Glutamatergic neuron (in vitro differentiated cells): ENCODE measurements at regions not wholly inside any gene's neighbourhood (a gene's known extent, or its start where the extent isn't known, plus 50 kb on each side); places are given as distances from the start of the nearest gene placed in this dataset.

ENCODE experiments used
- DNase-seq: peaks from one replicate; pipeline ENCODE4 v3.0.0; 2022
- H3K27ac Mint-ChIP-seq: one replicate; pipeline ENCODE4 v1.8.0; 2020; ENCODE audit warnings: mild to moderate bottlenecking, mixed read lengths, inconsistent platforms; ENCODE audit not compliant: unreplicated experiment
- H3K27me3 Mint-ChIP-seq: one replicate; pipeline ENCODE4 v1.8.0; 2020; ENCODE audit warnings: mild to moderate bottlenecking, moderate library complexity, mixed read lengths, inconsistent platforms; ENCODE audit not compliant: unreplicated experiment
- H3K36me3 Mint-ChIP-seq: one replicate; pipeline ENCODE4 v1.8.0; 2020; ENCODE audit warnings: mild to moderate bottlenecking, mixed read lengths, inconsistent platforms; ENCODE audit not compliant: unreplicated experiment
- H3K4me1 Mint-ChIP-seq: one replicate; pipeline ENCODE4 v1.8.0; 2020; ENCODE audit warnings: mild to moderate bottlenecking, low read depth, mixed read lengths, inconsistent platforms; ENCODE audit not compliant: unreplicated experiment
- H3K4me3 Mint-ChIP-seq: one replicate; pipeline ENCODE4 v1.8.0; 2020; ENCODE audit warnings: mild to moderate bottlenecking, mixed read lengths, inconsistent platforms; ENCODE audit not compliant: unreplicated experiment
- H3K9me3 Mint-ChIP-seq: one replicate; pipeline ENCODE4 v1.8.0; 2020; ENCODE audit warnings: mild to moderate bottlenecking, moderate library complexity, mixed read lengths, inconsistent platforms; ENCODE audit not compliant: unreplicated experiment
- TF ChIP-seq, protein P1 (sequence below): fragments of 200-600 bp; sonication (generic); IDR thresholded peaks from one replicate; pipeline ENCODE4 v1.5.0; 2021; ENCODE audit not compliant: partially characterized antibody, unreplicated experiment

DNA sequence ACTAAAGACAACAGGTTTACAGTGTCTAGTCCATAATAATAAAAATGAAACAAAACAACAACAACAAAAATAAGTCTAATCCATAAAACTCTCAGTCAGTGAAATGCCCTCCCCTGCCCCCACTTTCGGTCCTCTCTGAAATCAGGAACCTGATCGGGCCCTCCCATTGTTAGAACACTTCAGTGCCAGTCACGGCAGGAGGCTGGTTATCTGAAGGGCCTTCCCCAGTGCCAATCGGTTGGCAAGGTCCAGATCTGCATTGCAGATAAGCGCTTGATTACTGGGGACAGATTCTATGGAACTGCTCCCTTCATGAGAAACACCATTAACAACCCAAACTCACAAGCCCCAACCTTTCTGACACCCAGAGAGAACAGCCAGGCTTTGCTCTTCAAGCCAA, 72.2 kb upstream of the EEPD1 start:
- DNase-seq = no peak
- peaks cover 2% of the 10 kb centered on the region for H3K9me3 Mint-ChIP-seq
- H3K4me1 Mint-ChIP-seq = peaks cover 10% of the 10 kb centered on the region
- no peak overlapping the region for H3K4me3 Mint-ChIP-seq
- TF ChIP-seq, protein P1, sequence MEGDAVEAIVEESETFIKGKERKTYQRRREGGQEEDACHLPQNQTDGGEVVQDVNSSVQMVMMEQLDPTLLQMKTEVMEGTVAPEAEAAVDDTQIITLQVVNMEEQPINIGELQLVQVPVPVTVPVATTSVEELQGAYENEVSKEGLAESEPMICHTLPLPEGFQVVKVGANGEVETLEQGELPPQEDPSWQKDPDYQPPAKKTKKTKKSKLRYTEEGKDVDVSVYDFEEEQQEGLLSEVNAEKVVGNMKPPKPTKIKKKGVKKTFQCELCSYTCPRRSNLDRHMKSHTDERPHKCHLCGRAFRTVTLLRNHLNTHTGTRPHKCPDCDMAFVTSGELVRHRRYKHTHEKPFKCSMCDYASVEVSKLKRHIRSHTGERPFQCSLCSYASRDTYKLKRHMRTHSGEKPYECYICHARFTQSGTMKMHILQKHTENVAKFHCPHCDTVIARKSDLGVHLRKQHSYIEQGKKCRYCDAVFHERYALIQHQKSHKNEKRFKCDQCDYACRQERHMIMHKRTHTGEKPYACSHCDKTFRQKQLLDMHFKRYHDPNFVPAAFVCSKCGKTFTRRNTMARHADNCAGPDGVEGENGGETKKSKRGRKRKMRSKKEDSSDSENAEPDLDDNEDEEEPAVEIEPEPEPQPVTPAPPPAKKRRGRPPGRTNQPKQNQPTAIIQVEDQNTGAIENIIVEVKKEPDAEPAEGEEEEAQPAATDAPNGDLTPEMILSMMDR = no peak
- H3K27me3 Mint-ChIP-seq = peaks cover 6% of the 10 kb centered on the region
- H3K27ac Mint-ChIP-seq = no peak overlapping the region
- H3K36me3 Mint-ChIP-seq = no peaks in the 10 kb centered on the region

DNA sequence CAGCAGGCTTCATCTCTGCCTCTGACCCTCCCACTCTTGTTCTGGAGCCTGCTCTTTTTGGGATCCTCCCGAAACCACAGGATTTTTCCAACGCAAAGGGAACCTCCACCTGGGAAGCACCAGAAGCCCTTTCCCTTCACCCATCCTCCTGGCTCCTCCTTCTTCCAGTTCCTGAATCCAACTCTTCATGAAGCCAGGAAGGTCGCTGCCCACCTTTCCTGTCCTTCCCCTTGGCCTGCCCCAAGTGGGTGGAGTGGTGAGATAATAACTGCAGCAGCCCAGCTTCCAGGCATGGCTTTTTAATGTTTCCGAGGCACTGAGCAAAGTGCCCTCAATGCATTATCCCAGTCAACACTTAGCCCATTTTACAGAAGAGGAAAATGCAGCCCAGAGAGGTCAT, 70.8 kb upstream of the EEPD1 start:
- DNase-seq = no peak
- TF ChIP-seq, protein P1 = no peak
- Mint-ChIP-seq H3K27ac (no peak overlapping the region), H3K36me3 (no peaks in the 10 kb centered on the region), H3K4me3 (no peak overlapping the region), H3K27me3 (peaks cover 6% of the 10 kb centered on the region), H3K4me1 (peaks cover 8% of the 10 kb centered on the region), H3K9me3 (peaks cover 2% of the 10 kb centered on the region)

GRCh38 chr7:36082910-36083309, 70.1 kb upstream of the EEPD1 start:
- Mint-ChIP-seq H3K27me3 (peaks cover 6% of the 10 kb centered on the region), H3K4me3 (no peak overlapping the region), H3K36me3 (no peaks in the 10 kb centered on the region), H3K27ac (no peak overlapping the region), H3K4me1 (peaks cover 8% of the 10 kb centered on the region), H3K9me3 (peaks cover 2% of the 10 kb centered on the region)
- TF ChIP-seq, protein P1 = no peak
- DNase-seq = no peak

DNA sequence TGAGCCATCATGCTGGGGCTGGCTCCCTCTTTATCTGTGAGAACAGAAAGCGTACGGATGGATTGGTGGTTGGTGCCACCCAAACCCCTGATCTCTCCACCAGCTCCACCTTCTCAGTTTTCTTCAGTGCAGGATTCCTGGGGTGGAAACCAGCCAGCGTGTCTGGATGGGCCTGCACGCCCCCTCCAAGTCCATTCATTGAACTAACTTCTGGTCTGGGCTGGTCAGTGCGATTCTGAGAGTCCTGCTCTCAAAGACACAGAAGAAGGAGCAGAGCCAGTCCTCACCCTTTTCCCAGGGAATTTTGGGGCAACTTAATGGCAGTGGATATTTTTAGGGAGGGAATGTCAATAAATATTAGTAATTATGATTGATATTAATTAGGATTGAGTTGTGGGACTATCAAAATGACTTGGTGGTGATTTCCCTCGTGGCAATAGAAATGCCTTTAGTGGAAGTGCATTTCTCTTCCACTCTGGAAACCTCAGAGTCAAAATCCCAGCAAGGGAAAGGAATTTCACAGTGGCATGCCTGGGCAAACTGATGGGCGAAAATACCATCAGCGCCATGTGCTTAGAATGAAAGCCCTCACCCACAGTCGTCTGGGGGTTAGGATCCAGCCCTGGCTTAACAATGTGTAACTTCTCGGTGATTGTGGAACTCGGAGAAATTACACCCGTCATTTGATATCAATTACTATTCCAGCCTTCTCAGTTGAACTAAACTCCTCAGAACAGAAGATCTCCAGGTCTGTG, 69.3 kb upstream of the EEPD1 start:
- TF ChIP-seq, protein P1 = no peak

DNA sequence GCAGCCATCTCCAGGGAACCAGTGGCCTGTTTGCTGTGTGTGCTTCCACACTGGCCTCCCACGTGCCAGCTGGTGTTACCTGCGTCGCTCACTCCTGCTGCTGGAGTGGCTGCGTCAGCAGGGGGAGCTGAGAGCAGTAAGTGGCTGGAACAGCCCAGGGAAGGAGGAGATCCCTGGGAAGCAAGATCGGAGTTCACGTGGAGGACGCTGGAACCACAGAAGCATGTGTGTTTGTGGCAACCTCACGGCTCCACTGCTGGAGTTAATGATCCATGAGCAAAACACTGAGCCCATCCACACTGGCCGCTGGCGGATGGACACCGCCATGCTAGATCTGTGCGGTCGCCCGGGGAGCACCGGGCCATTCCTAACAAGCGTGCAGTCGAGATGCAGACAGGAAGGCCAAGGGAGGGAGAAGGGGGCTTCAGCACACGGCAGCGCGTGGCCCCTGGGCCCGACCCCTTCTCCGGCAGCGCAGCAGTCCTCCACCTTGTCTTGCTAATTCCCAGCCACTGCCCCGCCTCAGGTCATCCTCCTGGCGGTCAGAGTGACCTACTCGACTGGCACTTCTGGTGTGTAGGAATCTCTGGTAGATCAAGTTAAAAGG, 68.5 kb upstream of the EEPD1 start:
- peak; percentile 69 for DNase-seq
- peaks cover 7% of the 10 kb centered on the region for H3K36me3 Mint-ChIP-seq
- peaks cover 8% of the 10 kb centered on the region for H3K4me1 Mint-ChIP-seq
- H3K27me3 Mint-ChIP-seq = peaks cover 6% of the 10 kb centered on the region
- TF ChIP-seq, protein P1 = no peak
- peaks cover 6% of the 10 kb centered on the region for H3K9me3 Mint-ChIP-seq
- H3K4me3 Mint-ChIP-seq = no peak overlapping the region
- H3K27ac Mint-ChIP-seq = peak overlapping the region; percentile 38

More for the DNA sequence above, 69.3 kb upstream of the EEPD1 start:
- no peak overlapping the region for H3K27ac Mint-ChIP-seq
- DNase-seq = no peak
- peaks cover 8% of the 10 kb centered on the region for H3K4me1 Mint-ChIP-seq
- no peak overlapping the region for H3K4me3 Mint-ChIP-seq
- peaks cover 6% of the 10 kb centered on the region for H3K36me3 Mint-ChIP-seq
- peaks cover 7% of the 10 kb centered on the region for H3K9me3 Mint-ChIP-seq
- H3K27me3 Mint-ChIP-seq = peaks cover 6% of the 10 kb centered on the region
